GM12873 (cell line): ENCODE measurements at regions not wholly inside any gene's neighbourhood (a gene's known extent, or its start where the extent isn't known, plus 50 kb on each side); places are given as distances from the start of the nearest gene placed in this dataset.

Experiments used
- CTCF ChIP-seq: IDR thresholded peaks from 2 replicates; pipeline ENCODE4 v1.5.1; 2012; ENCODE audit warnings: low read depth, mild to moderate bottlenecking, moderate library complexity, low read length, control low read depth; ENCODE audit not compliant: insufficient read depth; ENCODE audit errors: missing control alignments

- TF ChIP-seq CTCF: no peak
Measured at GRCh38 chr14:27715561-27715960, 1051.0 kb upstream of the FOXG1 start.

GRCh38 chr14:27721760-27722159, 1044.8 kb upstream of the FOXG1 start:
- TF ChIP-seq CTCF: no peak

- TF ChIP-seq CTCF: no peak
Measured at GRCh38 chr14:27725482-27725881, 1041.1 kb upstream of the FOXG1 start.

GRCh38 chr14:27727251-27727770, 1039.3 kb upstream of the FOXG1 start:
- TF ChIP-seq CTCF: no peak

- no peak for TF ChIP-seq CTCF
Measured at GRCh38 chr14:27730204-27730603, 1036.4 kb upstream of the FOXG1 start.

GRCh38 chr14:27739657-27740156, 1026.9 kb upstream of the FOXG1 start:
- no peak for TF ChIP-seq CTCF

GRCh38 chr14:27750114-27750513, 1016.5 kb upstream of the FOXG1 start:
- no peak for TF ChIP-seq CTCF
